ENCODE measurements at regions not wholly inside any gene's neighbourhood (a gene's known extent, or its start where the extent isn't known, plus 50 kb on each side); places are given as distances from the start of the nearest gene placed in this dataset.

DNA sequence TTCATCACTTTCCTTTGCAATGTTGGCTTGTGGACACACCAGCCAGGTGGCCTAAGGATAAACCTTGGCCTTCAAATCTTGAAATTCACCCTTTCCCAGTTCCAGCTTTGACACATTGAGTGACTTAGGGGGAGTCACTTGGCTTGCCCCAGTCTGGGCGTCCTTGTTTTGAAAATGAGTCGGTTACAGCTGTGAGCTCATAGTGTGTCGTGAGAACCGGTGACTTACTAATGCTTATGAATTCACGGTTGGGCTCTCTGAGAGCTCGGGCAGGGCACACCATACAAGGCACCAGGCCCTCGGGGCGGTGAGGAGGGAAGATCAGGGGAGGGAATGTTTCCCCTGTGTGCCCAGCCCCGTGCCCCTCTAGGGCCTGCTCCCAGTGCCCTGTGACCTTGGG lies 126.9 kb upstream of the TMPRSS2 start:
- no peaks in the 10 kb centered on the region for H3K27me3 ChIP-seq (ENCODE audit: control insufficient read depth, insufficient read depth, low read length)
- DNase-seq = no peak
- H3K4me3 ChIP-seq (ENCODE audit: insufficient read depth, low read depth, low read length) = no peak overlapping the region
- no peaks in the 10 kb centered on the region for H3K36me3 ChIP-seq (replicated peaks; ENCODE audit: control insufficient read depth, insufficient read depth, low read length)

DNA sequence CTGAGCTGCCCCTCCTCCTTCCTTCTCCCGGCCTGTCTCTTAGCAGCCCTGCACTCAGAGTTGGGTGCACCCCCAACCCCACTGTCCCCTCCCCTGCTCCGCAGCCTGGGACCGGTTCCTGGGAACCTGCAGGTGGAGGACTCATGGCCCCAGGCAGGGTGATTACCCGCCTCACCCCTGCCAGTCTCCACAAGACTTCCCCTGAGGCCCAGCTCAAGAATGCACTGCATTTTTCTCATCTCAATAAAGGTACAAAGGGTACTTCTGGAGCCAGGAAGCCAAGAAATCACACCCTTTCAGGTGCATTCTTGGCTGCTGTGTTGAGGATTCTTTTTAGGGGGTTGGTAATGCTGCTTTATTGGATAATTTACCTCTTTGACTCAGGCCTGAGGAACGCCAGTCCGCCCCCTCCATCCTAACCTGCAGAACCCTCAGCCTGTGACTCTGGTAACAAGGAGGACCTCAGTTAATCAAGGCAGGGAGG lies 126.3 kb upstream of the TMPRSS2 start:
- Histone ChIP-seq H3K4me3 (ENCODE audit: insufficient read depth, low read depth, low read length) (no peak overlapping the region), H3K36me3 (replicated peaks; ENCODE audit: control insufficient read depth, insufficient read depth, low read length) (no peaks in the 10 kb centered on the region), H3K27me3 (ENCODE audit: control insufficient read depth, insufficient read depth, low read length) (no peaks in the 10 kb centered on the region)
- DNase-seq = peak; percentile 49

DNA sequence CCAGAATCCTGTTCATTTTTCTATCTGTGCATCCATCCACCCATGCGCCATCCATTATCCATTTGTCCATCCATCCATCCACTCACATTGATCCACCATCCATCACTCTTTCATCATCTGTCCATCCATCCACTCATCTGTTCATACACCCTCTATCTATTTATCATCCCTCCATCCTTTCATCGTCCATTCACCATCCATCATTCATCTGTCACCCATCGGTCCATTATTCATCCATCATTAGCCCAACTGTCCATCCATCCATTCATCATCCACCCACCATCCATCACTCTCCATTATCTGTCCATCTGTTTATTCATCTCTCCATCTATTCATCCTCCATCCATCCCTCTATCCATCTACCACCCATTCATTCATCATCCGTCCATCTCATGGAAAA lies 125.7 kb upstream of the TMPRSS2 start:
- H3K36me3 ChIP-seq (replicated peaks; ENCODE audit: control insufficient read depth, insufficient read depth, low read length) = no peaks in the 10 kb centered on the region
- DNase-seq = no peak
- H3K27me3 ChIP-seq (ENCODE audit: control insufficient read depth, insufficient read depth, low read length) = no peaks in the 10 kb centered on the region
- H3K4me3 ChIP-seq (ENCODE audit: insufficient read depth, low read depth, low read length) = no peak overlapping the region

DNA sequence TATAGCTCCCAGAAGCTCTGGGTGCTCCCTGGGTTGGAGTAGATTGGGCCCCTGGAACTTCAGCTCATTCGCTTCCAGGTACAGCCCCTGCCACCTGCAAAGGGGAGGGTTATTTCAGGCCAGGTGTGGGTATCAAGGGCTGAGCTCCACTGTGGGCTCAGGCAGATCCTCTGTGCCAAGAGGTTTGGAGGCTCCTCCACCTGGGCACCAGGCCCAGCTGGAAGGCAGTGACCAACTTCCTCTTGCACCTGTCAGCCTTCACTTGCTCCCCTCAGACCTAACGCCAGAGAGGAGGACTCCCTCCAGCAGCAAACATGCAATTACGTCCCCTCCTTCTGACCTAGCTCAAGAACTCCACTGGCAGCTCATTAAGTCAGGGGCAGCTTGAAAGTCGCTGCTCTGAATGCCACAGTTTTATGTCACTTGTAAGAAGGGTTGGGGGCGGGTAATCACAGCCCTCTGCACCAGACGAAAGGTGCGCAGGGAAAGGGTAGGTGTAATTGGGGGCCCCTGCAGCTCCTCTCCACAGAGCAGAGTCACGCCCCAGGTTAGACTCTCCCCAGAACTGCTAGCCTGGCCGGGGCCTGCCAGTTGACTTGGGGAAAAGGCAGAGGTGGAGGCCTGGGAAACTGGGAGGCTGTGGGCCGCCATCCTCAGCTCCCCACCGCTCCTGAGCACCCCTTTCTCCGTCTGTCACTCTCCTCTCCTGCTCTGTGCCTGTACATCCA lies 125.0 kb upstream of the TMPRSS2 start:
- Histone ChIP-seq H3K4me3 (ENCODE audit: insufficient read depth, low read depth, low read length) (no peak overlapping the region), H3K36me3 (replicated peaks; ENCODE audit: control insufficient read depth, insufficient read depth, low read length) (no peaks in the 10 kb centered on the region), H3K27me3 (ENCODE audit: control insufficient read depth, insufficient read depth, low read length) (no peaks in the 10 kb centered on the region)
- DNase-seq = no peak

DNA sequence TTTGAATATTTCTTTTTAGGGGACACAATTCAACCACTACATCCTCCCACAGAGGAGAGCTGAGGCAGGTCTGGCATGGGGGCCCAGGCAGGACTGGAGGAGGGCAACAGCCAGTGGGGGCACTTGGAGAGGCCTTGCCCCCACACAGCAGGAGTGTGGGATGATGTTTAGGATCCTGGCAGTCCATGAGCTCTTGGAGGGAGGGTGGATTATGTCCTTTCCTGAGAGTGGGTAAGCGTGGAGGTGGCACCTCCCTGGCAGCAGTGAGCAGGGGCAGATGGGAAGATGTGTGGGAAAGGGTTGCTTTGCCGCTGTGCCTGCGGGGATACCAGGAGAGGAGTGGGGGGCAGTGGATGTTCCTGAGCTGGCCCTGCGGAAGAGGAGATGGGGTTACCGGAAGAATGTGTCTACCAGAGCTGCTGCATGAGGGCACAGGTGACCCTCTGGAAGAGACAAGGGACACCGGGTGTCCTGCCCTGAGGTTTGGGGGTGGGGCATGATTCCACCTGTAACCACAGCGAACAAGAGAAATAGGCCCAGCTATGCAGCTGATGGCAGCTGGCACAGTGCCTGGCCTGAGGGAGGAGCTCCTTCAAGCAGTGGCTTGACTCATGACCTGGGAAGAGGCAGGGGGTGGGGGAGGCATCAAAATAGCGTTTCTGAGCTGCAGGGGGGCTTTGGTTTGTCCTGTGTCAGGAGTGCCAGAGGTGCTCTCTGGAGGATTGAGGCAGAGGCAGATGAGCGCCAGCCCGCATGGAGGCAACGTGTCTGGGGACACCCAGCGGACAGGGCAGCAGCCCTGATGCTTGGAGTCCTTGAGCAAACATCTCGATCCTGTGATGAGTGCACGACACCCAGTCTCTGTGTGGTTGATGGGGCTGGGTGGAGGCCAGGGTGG lies 123.9 kb upstream of the TMPRSS2 start:
- DNase-seq = no peak
- Histone ChIP-seq H3K4me3 (ENCODE audit: insufficient read depth, low read depth, low read length) (no peak overlapping the region), H3K27me3 (ENCODE audit: control insufficient read depth, insufficient read depth, low read length) (no peaks in the 10 kb centered on the region), H3K36me3 (replicated peaks; ENCODE audit: control insufficient read depth, insufficient read depth, low read length) (no peaks in the 10 kb centered on the region)

DNA sequence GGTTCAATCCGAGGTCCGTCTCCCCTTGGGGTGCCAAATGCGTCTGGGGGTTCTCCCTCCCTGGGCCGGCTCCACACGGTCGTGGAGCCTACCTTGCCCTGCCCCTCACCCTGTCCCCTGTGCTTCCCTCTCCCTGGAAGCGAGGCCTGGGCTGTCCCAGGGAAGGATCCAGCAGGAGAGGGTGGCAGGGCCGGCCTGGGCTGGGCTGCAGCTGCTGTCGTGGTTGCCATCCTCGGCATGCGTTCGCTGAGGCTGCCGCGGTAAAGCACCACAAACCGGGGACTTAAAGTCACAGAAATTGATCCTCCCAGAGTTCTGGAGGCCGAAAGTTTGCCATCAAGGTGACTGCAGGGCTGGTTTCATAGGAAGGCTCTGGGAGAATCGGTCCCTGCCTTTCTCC lies 123.0 kb upstream of the TMPRSS2 start:
- H3K36me3 ChIP-seq (replicated peaks; ENCODE audit: control insufficient read depth, insufficient read depth, low read length) = no peaks in the 10 kb centered on the region
- H3K27me3 ChIP-seq (ENCODE audit: control insufficient read depth, insufficient read depth, low read length) = no peaks in the 10 kb centered on the region
- no peak for DNase-seq
- H3K4me3 ChIP-seq (ENCODE audit: insufficient read depth, low read depth, low read length) = no peak overlapping the region

DNA sequence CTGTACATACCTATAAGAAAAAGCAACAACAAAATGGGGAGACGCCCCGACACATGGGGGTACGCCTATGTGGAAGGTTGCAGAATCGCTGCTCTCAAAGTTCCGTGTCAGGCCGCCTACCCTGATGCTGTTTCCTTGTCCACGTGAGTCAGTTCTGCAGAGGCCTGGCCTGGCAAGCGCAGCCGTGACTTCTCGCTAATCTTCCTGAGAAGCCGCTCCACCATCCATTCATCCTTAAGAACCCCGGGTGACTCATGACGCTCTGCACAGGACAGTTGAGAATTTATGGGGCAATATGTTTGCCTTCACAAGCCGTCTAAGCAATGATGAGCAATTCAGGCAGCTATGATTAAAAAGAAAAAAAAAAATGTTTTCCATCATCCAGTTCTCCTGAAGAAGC lies 122.3 kb upstream of the TMPRSS2 start:
- DNase-seq = no peak
- Histone ChIP-seq H3K4me3 (ENCODE audit: insufficient read depth, low read depth, low read length) (no peak overlapping the region), H3K27me3 (ENCODE audit: control insufficient read depth, insufficient read depth, low read length) (no peaks in the 10 kb centered on the region), H3K36me3 (replicated peaks; ENCODE audit: control insufficient read depth, insufficient read depth, low read length) (no peaks in the 10 kb centered on the region)

DNA sequence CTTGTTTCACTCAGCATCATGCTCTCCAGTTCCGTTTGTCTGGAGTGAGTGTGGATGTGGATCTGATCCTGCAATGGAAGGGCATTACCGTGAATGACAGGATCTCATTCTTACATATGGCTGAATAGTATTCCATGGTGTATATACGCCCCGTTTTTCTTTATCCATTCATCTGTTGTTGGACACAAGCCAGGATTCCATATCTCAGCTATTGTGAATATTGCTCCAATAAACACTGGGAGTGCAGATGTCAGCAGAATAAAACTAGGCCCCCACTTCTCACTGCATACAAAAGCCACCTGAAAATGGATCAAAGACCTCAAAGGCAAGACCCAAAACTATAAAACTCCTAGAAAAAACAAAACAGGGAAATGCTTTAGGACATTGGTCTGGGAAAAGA lies 120.3 kb upstream of the TMPRSS2 start:
- no peaks in the 10 kb centered on the region for H3K36me3 ChIP-seq (replicated peaks; ENCODE audit: control insufficient read depth, insufficient read depth, low read length)

DNA sequence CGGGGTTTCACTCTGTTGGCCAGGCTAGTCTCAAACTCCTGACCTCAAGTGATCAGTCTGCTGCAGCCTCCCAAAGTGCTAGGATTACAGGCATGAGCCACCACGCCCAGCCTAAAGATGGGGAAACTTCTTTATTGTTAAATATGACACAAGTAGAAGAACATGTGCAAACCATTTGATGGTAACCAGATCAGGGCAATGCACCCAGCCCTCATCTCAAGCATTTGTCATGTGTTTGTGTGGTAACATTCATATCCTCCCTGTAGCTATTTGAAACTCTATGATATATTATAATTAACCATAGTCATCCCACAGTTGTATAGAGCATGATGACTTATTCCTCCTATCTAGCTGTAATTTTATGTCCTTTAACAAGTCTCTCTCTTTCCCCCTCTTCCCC lies 119.5 kb upstream of the TMPRSS2 start:
- H3K27me3 ChIP-seq (ENCODE audit: control insufficient read depth, insufficient read depth, low read length) = no peaks in the 10 kb centered on the region
- no peak overlapping the region for H3K4me3 ChIP-seq (ENCODE audit: insufficient read depth, low read depth, low read length)
- DNase-seq = no peak
- H3K36me3 ChIP-seq (replicated peaks; ENCODE audit: control insufficient read depth, insufficient read depth, low read length) = no peaks in the 10 kb centered on the region

More for the DNA sequence above, 120.3 kb upstream of the TMPRSS2 start:
- no peaks in the 10 kb centered on the region for H3K27me3 ChIP-seq (ENCODE audit: control insufficient read depth, insufficient read depth, low read length)
- H3K4me3 ChIP-seq (ENCODE audit: insufficient read depth, low read depth, low read length) = no peak overlapping the region
- DNase-seq = no peak

DNA sequence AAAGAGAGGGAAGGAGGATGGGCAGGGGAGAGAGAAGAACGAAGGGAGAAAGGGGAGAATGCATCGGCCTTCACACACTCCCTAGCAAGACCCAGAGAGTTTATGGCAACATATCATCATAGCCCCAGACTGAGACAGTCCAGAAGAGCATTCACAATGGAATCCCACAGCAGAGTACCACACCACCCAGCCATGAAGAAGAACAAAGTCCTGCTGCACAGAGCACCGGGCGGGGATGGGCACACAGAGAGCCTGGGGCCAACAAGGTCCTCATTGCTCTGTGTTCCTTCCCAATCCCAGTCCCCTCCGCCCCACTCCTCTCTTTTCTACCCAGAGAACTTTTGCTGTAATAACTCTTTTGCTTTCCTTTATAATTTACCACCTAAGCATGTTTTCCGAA lies 118.1 kb upstream of the TMPRSS2 start:
- H3K4me3 ChIP-seq (ENCODE audit: insufficient read depth, low read depth, low read length) = no peak overlapping the region
- no peaks in the 10 kb centered on the region for H3K36me3 ChIP-seq (replicated peaks; ENCODE audit: control insufficient read depth, insufficient read depth, low read length)
- H3K27me3 ChIP-seq (ENCODE audit: control insufficient read depth, insufficient read depth, low read length) = no peaks in the 10 kb centered on the region
- no peak for DNase-seq

DNA sequence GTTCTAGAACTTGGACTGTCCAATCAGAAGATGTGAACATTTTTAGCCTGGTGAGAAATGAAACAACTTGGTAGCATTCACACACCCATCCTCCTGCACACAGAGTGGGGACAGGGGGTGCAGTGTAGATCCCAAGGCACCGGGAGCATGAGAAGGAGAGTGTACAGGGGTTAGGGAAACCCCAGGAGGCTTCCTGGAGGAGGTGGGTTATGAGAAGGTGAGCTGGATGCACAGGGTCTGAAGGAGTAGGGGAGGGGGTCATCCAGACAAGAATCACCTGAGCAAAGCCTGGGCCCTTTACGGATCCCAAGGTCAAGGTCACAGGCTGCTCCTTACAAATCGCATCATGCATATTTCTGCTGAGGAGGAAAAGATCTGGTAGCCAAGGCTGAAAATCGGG lies 117.5 kb upstream of the TMPRSS2 start:
- Histone ChIP-seq H3K27me3 (ENCODE audit: control insufficient read depth, insufficient read depth, low read length) (no peaks in the 10 kb centered on the region), H3K36me3 (replicated peaks; ENCODE audit: control insufficient read depth, insufficient read depth, low read length) (no peaks in the 10 kb centered on the region), H3K4me3 (ENCODE audit: insufficient read depth, low read depth, low read length) (no peak overlapping the region)
- no peak for DNase-seq

DNA sequence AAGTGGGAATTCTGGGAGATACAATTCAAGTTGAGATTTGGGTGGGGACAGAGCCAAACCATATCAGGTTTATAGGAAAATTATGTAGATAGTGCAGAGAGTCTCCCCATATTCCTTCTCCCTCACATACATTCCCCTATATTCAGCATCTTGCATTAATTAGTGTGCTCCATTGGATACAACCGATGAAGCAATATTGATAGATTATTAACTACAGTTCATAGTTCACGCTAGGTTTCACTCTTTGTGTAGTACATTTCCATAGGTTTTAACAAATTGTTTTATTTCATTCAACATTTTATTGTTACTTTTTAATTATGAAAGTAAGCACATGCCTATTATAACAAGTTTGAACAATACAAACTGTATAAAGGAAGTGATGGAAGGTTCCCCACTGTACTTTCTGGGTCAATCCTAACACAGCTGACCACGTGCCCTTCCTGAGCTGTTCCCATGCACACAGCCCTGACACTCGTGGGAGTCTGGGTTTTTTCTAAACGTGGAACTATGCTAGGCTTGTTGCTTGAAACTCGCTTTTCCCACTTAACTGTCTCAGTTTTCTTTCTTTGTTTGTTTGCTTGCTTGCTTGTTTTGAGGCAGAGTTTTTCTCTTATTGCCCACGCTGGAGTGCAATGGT lies 116.8 kb upstream of the TMPRSS2 start:
- no peak overlapping the region for H3K4me3 ChIP-seq (ENCODE audit: insufficient read depth, low read depth, low read length)

DNA sequence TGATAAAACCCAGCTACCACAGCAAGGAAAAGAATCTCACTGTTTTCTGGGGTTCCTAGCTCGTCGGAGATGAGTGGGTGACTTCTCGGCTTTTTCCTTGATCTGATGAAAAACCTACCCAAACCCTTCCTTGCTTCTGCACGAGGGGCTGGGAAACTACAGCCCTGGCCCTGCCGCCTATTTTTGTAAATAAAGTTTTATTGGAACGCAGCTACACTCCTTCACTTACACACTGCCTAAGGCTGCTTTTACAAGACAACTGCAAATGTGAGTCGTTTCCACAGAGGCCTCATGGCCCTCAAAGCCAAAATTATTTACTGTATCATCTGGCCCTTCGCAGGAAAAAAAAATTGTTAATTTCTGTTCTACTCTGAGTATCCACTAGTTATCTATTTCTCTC lies 116.0 kb upstream of the TMPRSS2 start:
- H3K4me3 ChIP-seq (ENCODE audit: insufficient read depth, low read depth, low read length) = no peak overlapping the region
- no peak for DNase-seq
- H3K36me3 ChIP-seq (replicated peaks; ENCODE audit: control insufficient read depth, insufficient read depth, low read length) = no peaks in the 10 kb centered on the region
- no peaks in the 10 kb centered on the region for H3K27me3 ChIP-seq (ENCODE audit: control insufficient read depth, insufficient read depth, low read length)

More for the DNA sequence above, 116.8 kb upstream of the TMPRSS2 start:
- H3K36me3 ChIP-seq (replicated peaks; ENCODE audit: control insufficient read depth, insufficient read depth, low read length) = no peaks in the 10 kb centered on the region
- H3K27me3 ChIP-seq (ENCODE audit: control insufficient read depth, insufficient read depth, low read length) = no peaks in the 10 kb centered on the region
- DNase-seq = no peak

DNA sequence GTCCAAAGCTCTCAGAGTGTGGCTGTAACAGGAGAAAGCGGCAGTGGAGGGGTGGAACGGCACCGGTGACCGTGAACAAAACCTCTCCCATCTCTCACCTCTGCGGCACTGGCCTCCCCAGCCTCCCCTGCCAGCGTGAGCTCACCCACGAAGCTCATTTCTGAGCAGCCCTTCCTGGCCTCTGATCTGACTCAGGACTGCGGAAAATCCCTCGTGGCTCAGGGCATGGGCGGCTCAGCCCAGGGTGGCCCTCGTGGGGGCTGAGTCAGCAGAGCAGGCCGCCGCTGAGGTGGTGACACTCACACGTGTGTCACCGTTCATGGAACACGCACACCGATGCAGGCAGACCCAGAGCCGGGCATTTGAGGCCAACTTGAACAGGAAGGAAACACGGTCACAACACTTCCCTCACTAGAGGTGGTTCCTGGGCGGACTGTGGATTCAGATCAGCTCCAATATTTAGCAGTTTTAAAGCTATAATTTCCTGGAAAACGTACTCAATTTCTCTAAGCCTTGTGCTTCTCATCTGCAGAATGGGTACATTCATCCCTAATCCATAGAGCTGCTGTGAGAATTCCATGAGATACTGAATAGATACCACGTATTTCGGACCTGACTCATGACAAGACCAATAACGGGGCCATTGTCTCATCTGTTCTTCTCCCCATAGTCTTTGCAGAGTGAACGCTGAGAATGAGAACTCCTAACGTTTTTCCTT lies 115.0 kb upstream of the TMPRSS2 start:
- DNase-seq = no peak

More for the DNA sequence above, 115.0 kb upstream of the TMPRSS2 start:
- no peaks in the 10 kb centered on the region for H3K36me3 ChIP-seq (replicated peaks; ENCODE audit: control insufficient read depth, insufficient read depth, low read length)
- no peaks in the 10 kb centered on the region for H3K27me3 ChIP-seq (ENCODE audit: control insufficient read depth, insufficient read depth, low read length)
- H3K4me3 ChIP-seq (ENCODE audit: insufficient read depth, low read depth, low read length) = no peak overlapping the region
